T-helper 1 cell treated with Interleukin-12 subunit alpha and Interleukin-12 subunit beta and Interleukin-4 antibody, amounts not matched to agents 30 μg/mL and 1 μg/mL, for 36 hours (primary cell): ENCODE measurements at regions not wholly inside any gene's neighbourhood (a gene's known extent, or its start where the extent isn't known, plus 50 kb on each side); places are given as distances from the start of the nearest gene placed in this dataset.
A peak's percentile ranks its signal among the peaks of the same experiment; 100 is the strongest.

ENCODE experiments used
- H3K27ac Mint-ChIP-seq: one replicate; pipeline ENCODE4 v1.8.0; 2021; ENCODE audit warnings: mild to moderate bottlenecking, mixed read lengths
- H3K27me3 Mint-ChIP-seq: one replicate; pipeline ENCODE4 v1.8.0; 2021; ENCODE audit warnings: low read depth, mixed read lengths
- H3K36me3 Mint-ChIP-seq: one replicate; pipeline ENCODE4 v1.8.0; 2021; ENCODE audit warnings: low read depth, mixed read lengths
- H3K4me1 Mint-ChIP-seq: one replicate; pipeline ENCODE4 v1.8.0; 2021; ENCODE audit warnings: low read depth, mixed read lengths
- H3K4me3 Mint-ChIP-seq: one replicate; pipeline ENCODE4 v1.8.0; 2021; ENCODE audit warnings: mild to moderate bottlenecking, moderate library complexity, mixed read lengths
- H3K9me3 Mint-ChIP-seq: one replicate; pipeline ENCODE4 v1.8.0; 2021; ENCODE audit warnings: mixed read lengths

DNA sequence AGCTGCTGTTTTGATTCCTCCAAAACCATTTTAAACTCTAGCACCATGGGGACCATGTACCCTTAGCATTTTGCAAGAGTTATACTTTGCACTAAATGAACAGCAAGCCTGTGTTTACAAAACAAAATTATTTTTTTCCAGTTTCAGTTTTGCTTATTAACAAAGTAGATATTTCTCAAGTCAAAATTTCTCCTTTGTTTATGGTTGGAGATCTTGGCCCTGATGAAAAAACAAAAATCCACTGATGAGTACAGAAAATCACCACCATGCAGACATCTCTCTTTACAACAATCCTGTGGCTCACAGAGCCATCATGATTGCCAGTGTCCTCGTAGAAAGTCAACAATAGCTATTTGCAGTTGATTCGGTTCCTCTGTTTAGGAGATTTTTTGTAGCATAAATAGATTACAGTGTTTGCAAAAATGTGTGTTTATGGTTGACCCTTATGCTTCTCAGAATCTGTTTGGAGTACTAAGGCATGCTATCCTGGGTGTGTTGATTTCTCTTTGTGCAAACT, 201.1 kb upstream of the NUDT4 start:
- H3K9me3 Mint-ChIP-seq: no peaks in the 10 kb centered on the region
- no peak overlapping the region for H3K4me3 Mint-ChIP-seq
- H3K27ac Mint-ChIP-seq: no peak overlapping the region
- H3K27me3 Mint-ChIP-seq: no peaks in the 10 kb centered on the region
- no peaks in the 10 kb centered on the region for H3K36me3 Mint-ChIP-seq
- H3K4me1 Mint-ChIP-seq: peaks cover 1% of the 10 kb centered on the region

- H3K36me3 Mint-ChIP-seq: no peaks in the 10 kb centered on the region
Measured at GRCh38 chr12:93177208-93178153, 200.2 kb upstream of the NUDT4 start.

GRCh38 chr12:93178154-93178878, 199.4 kb upstream of the NUDT4 start:
- Mint-ChIP-seq H3K9me3 (no peaks in the 10 kb centered on the region), H3K27ac (no peak overlapping the region)

More at GRCh38 chr12:93177208-93178153, 200.2 kb upstream of the NUDT4 start:
- H3K27ac Mint-ChIP-seq: no peak overlapping the region
- H3K4me3 Mint-ChIP-seq: no peak overlapping the region
- no peaks in the 10 kb centered on the region for H3K27me3 Mint-ChIP-seq
- peaks cover 1% of the 10 kb centered on the region for H3K4me1 Mint-ChIP-seq
- H3K9me3 Mint-ChIP-seq: no peaks in the 10 kb centered on the region

GRCh38 chr12:93179792-93180191, 197.9 kb upstream of the NUDT4 start:
- Mint-ChIP-seq H3K27ac (no peak overlapping the region), H3K4me3 (no peak overlapping the region)

More at GRCh38 chr12:93178154-93178878, 199.4 kb upstream of the NUDT4 start:
- no peak overlapping the region for H3K4me3 Mint-ChIP-seq
- H3K36me3 Mint-ChIP-seq: no peaks in the 10 kb centered on the region
- H3K4me1 Mint-ChIP-seq: peaks cover 1% of the 10 kb centered on the region
- H3K27me3 Mint-ChIP-seq: no peaks in the 10 kb centered on the region

DNA sequence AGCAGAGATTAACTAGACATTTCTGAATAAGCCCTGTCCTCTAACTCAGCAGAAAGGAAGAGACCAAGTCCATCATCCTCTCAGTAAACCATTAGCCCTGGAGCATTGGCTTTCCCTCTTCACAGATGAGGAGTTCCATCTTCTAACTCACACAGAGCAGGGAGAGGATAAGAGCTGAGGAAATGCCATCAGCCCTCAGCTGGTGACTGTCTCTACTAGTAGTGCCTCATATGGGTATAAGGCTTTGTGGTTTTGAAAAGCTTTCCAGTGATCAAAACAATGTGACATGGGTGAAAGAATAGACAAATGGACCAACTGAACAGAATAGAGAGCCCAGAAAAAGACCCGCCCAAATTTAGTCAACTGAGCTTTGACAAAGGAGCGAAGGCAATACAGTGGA, 197.2 kb upstream of the NUDT4 start:
- H3K9me3 Mint-ChIP-seq: no peaks in the 10 kb centered on the region
- H3K36me3 Mint-ChIP-seq: peaks cover 2% of the 10 kb centered on the region
- H3K27ac Mint-ChIP-seq: no peak overlapping the region
- H3K27me3 Mint-ChIP-seq: no peaks in the 10 kb centered on the region
- no peak overlapping the region for H3K4me3 Mint-ChIP-seq
- peaks cover 15% of the 10 kb centered on the region for H3K4me1 Mint-ChIP-seq

More at GRCh38 chr12:93179792-93180191, 197.9 kb upstream of the NUDT4 start:
- H3K9me3 Mint-ChIP-seq: no peaks in the 10 kb centered on the region
- H3K36me3 Mint-ChIP-seq: no peaks in the 10 kb centered on the region
- H3K4me1 Mint-ChIP-seq: peaks cover 11% of the 10 kb centered on the region
- no peaks in the 10 kb centered on the region for H3K27me3 Mint-ChIP-seq

GRCh38 chr12:93181409-93181965, 196.2 kb upstream of the NUDT4 start:
- H3K4me3 Mint-ChIP-seq: no peak overlapping the region
- H3K4me1 Mint-ChIP-seq: peaks cover 15% of the 10 kb centered on the region
- H3K27ac Mint-ChIP-seq: no peak overlapping the region
- H3K9me3 Mint-ChIP-seq: no peaks in the 10 kb centered on the region
- H3K27me3 Mint-ChIP-seq: no peaks in the 10 kb centered on the region
- H3K36me3 Mint-ChIP-seq: peaks cover 2% of the 10 kb centered on the region

DNA sequence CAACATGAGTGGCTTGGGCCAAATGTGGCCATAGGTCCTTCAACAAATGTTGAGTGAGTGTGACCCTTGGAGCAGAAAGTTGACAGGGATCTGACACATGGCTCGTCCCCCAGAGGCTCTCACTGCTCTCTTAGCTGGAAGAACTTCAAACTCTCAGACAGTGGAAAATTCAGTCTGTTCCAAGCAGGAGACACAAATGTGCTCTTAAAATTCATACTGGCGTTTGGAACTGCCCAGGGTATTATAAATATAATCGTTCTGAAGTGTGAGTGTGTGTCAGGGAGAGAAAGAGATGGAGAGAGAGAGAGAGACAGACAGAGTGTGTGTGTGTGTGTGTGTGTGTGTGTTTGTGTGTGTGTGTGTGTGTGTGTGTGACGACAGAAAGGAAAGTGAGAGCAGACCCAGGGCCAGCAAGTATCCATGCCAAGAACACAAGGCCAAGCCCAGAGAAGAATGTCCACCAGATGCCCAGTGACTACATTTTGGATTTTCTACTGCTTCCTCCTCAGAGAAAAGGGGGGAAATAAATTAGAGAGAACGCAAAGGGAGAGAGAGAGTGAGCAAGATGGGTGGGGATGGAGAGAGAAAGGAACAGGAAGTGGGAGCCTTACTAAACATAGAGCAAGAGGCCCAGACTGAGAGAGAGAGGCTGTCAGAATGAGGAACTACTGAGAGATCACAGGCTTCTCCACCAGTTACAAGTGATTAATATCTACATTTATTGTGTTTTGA, 193.6 kb upstream of the NUDT4 start:
- H3K9me3 Mint-ChIP-seq: no peaks in the 10 kb centered on the region
- peaks cover 2% of the 10 kb centered on the region for H3K36me3 Mint-ChIP-seq
- H3K4me1 Mint-ChIP-seq: peaks cover 14% of the 10 kb centered on the region
- peak overlapping the region; percentile 80 for H3K27ac Mint-ChIP-seq
- no peaks in the 10 kb centered on the region for H3K27me3 Mint-ChIP-seq
- peak overlapping the region; percentile 23 for H3K4me3 Mint-ChIP-seq

GRCh38 chr12:93184672-93185368, 192.9 kb upstream of the NUDT4 start:
- peaks cover 14% of the 10 kb centered on the region for H3K4me1 Mint-ChIP-seq
- peaks cover 2% of the 10 kb centered on the region for H3K36me3 Mint-ChIP-seq

DNA sequence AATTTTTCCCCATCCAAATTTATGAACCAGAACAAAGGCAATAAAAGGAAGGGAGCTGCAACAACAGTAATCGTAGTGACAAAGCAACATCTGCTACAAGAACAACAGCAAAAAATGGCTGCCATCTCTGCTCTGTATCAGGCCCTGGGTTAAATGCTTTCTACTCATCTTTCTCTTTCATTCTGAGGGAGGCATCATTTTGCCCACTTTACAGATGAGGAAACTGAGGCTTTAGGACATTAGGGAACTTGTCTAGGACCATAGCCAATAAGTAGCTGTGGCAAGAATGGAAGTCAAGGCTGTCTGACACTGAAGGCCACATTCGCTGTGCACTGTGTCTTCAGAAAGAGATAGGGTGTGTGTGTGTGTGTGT, 192.4 kb upstream of the NUDT4 start:
- Mint-ChIP-seq H3K4me3 (no peak overlapping the region), H3K36me3 (peaks cover 2% of the 10 kb centered on the region), H3K4me1 (peaks cover 14% of the 10 kb centered on the region), H3K9me3 (no peaks in the 10 kb centered on the region), H3K27ac (no peak overlapping the region), H3K27me3 (no peaks in the 10 kb centered on the region)

More at GRCh38 chr12:93184672-93185368, 192.9 kb upstream of the NUDT4 start:
- Mint-ChIP-seq H3K9me3 (no peaks in the 10 kb centered on the region), H3K27ac (peak overlapping the region; percentile 80), H3K4me3 (no peak overlapping the region), H3K27me3 (no peaks in the 10 kb centered on the region)

DNA sequence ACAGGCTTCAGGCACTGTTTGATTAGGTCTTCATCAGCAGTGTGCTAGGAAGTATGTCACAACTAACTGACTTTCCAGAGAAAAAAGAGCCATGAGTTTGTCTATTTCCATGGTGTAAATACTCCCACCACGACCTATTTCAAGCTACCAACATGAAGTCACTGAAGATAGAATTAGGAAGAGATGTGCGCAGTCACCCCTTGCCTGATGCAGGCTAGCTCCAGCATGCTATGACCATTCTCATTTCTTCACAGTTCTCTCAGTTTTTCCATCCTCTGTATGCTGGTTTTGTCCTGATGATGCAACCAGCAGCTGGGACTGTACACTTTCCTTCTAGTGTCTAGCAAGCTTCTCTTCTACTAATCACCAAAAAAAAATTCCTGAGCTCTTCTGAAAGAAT, 191.6 kb upstream of the NUDT4 start:
- Mint-ChIP-seq H3K27me3 (no peaks in the 10 kb centered on the region), H3K4me3 (no peak overlapping the region), H3K27ac (no peak overlapping the region), H3K36me3 (peaks cover 2% of the 10 kb centered on the region), H3K9me3 (no peaks in the 10 kb centered on the region), H3K4me1 (peaks cover 14% of the 10 kb centered on the region)

GRCh38 chr12:93186621-93187020, 191.1 kb upstream of the NUDT4 start:
- no peak overlapping the region for H3K4me3 Mint-ChIP-seq
- H3K27ac Mint-ChIP-seq: no peak overlapping the region
- peaks cover 2% of the 10 kb centered on the region for H3K36me3 Mint-ChIP-seq

DNA sequence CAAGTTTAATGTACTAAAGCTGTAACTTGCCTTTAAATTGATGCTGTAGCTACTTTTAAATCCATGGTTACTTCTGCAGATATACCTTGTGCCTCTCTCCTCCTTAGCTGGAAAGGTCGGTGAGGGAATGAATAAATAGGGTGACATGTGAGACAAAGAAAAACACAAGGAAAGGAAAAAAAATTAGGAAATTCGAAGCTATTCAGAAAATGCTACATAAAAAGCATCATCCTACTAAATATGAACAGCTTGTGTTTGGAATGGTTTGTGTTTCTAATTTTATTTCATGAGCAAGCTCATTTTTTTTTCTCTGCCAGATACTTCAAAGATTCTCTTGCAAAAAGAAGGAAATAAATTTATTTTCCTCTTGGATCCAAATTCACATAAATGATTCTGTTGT, 186.3 kb upstream of the NUDT4 start:
- H3K9me3 Mint-ChIP-seq: peaks cover 5% of the 10 kb centered on the region
- H3K27ac Mint-ChIP-seq: no peak overlapping the region
- H3K36me3 Mint-ChIP-seq: no peaks in the 10 kb centered on the region
- no peaks in the 10 kb centered on the region for H3K4me1 Mint-ChIP-seq
- H3K27me3 Mint-ChIP-seq: peaks cover 9% of the 10 kb centered on the region
- no peak overlapping the region for H3K4me3 Mint-ChIP-seq

More at GRCh38 chr12:93186621-93187020, 191.1 kb upstream of the NUDT4 start:
- Mint-ChIP-seq H3K27me3 (no peaks in the 10 kb centered on the region), H3K9me3 (no peaks in the 10 kb centered on the region), H3K4me1 (peaks cover 14% of the 10 kb centered on the region)

GRCh38 chr12:93191956-93192355, 185.8 kb upstream of the NUDT4 start:
- Mint-ChIP-seq H3K27ac (no peak overlapping the region), H3K9me3 (peaks cover 5% of the 10 kb centered on the region), H3K4me1 (no peaks in the 10 kb centered on the region), H3K27me3 (peaks cover 12% of the 10 kb centered on the region), H3K4me3 (no peak overlapping the region), H3K36me3 (no peaks in the 10 kb centered on the region)
